CMK (cell line): ENCODE measurements at regions not wholly inside any gene's neighbourhood (a gene's known extent, or its start where the extent isn't known, plus 50 kb on each side); places are given as distances from the start of the nearest gene placed in this dataset.

Experiments
- DNase-seq: peaks from one replicate; pipeline ENCODE4 v3.0.0-alpha.2; 2010; ENCODE audit warnings: low read depth

DNA sequence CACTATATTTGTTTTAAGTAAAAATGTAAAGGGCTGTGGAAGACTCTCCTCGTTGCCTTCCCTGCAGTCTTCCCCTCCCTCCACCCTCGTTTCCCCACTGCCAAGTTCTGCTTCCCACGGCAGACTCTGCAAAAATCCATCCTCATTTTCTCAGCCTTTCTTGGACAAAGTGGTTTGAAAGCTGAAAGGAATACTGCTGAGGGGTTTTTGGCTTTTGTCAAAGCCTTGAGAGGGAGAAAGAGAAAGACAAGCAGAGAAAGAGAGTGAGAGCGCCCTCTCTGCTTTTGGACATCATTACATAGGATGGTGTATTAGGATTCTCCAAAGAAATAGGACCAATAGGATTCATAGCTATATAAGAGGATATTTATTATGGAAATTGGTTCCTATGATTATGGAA is 455.9 kb upstream of the SOX11 start:
- no peak for DNase-seq

DNA sequence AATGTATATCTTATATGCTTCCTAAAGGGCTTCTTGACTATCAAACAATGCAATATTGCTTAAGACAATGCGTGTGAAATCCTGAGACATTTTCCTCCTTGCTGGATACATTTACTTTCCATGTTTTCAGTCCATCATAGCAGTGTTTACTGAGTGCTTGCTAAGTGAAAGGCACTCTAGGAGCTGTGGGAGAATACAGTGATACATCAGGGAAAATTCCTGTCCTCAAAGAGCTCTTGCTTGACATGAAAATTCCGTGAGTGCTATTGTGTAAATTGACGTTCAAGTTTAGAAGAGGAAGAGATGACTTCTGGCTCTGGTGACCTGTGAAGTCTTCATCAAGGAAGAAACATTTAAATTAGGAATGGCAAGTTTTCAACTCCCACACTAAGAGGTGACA is 449.4 kb upstream of the SOX11 start:
- DNase-seq, result no peak

DNA sequence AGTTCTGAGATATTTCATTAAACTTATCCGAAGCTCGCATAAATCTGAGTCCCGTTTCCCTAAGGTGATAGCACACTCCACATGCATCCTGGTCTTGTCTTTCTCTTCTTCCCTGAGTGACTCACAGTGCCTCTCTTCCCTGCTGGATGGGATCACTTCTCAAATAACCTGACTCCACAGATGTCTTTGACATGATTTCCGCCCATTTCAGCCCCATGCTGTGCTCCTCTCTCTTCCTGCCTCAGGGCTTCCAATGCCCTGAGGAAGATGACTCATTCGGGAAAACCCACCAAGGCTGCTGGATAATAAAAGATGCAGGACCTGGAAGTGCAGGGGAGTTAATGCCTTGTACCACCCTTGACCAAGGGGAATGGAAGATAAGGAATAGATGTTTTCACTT is 441.7 kb upstream of the SOX11 start:
- no peak for DNase-seq

DNA sequence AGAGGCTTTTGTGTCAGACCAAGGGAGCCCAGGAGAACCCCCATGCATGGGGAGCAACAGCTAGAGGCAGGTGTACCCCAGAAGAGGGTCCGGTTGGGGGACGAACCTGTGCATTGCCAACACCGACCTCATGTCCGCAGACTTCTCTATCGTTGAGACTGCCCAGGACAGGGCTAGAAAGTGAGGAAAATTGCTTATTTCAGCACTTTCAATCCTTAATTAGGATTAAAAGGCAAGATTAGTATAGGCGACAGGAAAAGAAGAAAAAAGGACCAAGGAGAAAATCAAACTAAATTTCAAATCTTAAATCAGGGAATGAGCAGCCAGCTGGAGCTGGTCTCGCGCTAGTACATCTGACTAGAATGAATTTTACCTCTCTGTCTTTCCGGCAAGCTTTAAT is 438.9 kb upstream of the SOX11 start:
- no peak for DNase-seq

DNA sequence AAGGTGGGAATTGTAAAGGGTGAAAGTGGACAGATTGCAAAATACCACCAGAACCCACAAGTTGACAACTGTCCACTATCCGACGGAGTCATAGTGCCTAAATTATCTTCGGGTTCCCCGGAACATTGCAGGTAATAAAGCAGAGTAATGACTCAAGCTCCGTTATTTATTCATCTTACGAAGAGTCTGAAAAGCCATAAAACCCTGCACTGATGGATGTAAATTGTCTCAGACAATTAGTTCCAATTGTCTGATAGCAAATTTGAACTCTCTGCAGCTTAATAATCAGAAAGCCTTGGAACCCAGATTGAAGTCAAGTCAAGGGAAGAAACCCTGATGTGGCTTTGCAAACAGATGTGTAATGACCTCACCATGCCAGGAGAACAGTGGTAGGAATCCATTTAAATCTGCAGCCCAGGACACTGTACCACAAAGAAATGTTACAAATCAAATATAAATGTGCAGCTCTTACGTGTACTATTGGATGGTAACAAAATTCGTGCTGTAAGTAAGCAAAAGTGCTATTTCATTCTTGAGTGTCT is 437.3 kb upstream of the SOX11 start:
- no peak for DNase-seq

DNA sequence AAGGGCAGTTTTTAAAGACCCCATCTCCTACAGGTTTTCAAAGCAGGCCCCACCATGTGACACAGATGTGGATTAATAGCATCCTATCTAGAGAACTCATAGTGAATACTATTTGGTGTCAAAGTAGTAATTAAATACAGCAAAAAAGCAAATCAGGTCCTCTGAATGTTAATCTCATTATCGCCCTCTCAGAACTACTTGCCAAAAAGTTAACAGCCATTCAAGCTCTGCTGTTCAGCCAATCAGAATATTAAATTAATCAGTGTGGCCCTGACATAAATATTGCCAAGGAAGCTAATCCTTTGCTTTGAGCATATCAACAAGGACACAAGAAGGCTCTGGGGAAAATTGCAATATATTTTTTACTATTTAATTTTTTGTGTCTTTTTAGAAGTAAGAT is 428.9 kb upstream of the SOX11 start:
- DNase-seq, result no peak

DNA sequence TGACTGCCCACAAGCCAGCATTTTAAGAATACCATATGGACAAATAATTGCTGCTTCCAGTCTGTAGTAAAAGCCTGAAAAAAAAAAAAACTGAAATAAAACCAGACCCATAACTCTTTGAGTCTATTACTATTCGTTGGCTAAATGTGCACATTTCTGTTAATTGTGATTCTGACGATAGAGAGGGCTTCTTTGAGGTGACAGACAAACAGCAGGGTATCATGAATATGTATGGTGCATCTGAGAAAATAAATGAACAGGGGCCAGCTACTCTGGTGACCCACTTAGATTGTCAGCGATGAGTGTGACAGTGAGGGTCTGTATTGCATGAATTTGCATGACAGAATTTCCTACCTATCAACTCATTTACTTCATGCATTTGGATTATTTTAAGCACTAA is 427.8 kb upstream of the SOX11 start:
- no peak for DNase-seq

DNA sequence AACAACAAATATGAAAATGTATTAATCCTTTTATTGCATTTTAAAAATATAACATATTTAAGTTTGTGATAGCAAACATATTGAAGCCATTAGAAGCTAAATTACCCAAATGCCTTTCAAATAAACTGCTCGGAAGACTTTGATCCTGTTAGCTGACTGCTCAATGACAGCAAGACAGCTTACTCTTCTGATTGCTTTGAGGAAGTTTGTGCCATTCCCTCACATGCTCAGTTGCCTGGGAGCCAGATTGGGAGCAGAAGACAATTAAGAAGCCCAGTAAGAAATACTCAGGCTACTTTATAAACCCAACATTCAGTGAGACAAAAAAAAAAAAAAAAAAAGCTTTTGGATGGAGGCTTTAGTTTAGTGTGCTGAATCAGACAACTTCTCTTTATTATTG is 407.1 kb upstream of the SOX11 start:
- no peak for DNase-seq

DNA sequence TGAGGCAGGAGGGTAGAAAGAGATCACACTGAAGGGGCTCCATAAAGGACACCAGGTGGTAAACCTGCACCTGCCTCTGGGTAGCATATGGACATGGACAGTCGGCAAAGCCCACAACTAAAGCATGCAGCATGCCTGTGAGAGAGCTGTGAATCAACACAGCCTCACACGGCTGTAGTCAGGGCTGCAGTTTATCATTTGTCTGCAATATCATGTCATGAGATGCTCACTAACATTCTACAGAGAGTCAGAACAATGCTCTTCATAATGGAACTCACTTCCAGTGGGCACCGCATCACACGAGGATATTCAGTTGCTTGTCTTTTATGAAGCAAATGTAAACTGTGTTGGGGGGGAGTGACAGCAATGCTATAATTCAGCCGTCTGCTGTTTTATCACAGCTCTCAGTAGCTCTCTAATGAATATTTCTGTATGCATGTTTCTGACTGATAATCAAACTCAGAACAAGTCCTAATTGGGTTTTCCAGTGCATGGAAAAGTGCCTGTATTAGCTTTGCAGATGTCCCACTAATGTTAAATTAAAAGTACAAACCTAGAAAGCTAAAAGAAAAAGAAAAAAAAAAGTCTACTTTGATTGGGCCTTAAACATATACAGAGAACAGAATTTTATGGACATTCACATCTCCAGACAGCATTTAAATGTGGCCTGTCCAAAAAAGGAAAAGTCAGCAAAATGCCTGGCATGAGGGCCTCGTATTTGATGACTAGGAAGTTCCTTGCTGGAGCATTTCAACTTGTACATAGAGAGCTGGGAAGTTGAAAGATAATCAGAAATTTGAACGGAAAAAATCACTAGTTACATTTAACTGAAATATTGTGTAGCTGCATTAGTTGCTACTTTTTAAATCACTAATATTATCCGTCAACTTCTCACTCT is 406.1 kb upstream of the SOX11 start:
- DNase-seq, result no peak

DNA sequence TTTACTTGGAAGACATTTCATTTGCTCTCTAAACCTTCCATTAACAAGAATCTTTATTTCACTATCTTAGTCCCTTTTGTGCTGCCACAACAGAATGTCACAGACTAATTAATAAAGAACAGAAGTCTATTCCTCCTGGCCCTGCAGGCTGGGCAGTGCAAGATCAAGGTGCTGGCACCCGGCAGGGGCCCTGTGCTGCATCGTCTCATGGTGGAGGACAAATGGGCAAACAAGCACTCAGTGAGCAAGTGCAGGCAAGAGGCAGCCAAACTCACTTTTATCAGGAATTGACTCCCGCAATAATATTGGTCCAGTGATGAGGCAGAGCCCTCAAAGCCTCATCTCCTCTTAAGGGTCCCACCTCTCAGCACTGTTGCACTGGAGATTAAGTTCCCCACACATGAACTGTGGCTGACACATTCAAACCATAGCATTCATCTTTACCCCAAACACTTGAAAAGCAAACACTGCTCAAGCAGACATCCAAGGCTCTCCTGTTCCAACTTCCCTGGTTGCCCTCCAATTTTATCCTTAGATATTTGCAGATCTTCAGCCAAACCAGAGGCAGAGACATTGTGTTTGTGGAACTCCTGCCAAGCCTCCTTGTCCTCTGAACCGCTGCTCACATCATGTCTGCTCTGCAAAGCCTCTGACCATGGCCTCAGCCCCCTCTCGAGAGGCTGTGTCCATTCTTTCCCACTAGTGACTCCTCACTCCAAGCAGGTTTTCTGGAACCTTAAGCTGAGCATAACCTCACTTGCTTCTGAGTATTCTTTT is 404.4 kb upstream of the SOX11 start:
- no peak for DNase-seq

DNA sequence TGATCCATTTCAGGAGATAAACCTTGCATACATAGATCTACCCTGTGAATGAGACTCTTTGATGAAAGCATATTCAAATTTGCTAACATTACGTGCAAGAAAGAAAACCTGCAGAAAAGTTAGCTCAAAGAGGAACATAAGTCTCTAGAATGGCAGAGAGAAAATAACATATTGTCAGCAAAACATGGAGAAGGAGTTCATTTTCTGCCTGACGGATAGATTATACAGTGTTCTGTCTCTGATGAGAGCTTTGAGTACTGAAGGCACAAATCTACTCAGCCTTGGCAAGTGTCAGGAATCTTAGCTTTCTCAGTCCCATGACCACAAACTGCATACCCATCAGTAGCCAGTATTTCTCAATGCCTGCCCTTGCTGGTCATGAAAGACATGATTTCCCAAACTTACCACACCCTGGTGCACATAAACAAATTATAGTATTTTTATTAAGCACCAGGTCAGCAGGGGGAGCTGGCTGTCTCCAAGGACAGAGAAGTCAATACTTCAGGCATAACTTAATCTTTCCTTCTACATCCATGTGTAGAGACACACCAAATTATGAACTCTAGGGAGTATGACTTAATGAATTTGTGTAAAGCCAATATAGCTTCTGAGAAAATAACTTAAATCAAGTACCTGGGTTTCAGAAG is 401.2 kb upstream of the SOX11 start:
- DNase-seq, result no peak

DNA sequence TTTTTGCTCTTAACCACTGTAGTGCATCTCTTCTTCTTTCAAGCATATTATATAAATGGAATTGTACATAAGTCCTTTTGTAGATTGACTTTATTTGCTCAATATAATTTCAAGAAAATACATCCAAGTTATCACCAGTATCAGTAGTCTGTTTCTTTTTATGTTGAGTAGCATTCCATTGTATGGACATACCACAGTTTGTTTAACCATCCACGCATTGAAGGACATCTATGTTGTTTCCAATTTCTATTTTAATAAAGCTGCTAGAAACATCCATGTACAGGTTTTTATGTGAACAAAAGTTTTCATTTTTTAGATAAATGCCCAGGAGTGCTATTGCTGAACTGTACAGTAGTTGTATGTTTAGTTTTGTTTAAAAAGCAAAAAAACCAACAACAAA is 387.5 kb upstream of the SOX11 start:
- no peak for DNase-seq

DNA sequence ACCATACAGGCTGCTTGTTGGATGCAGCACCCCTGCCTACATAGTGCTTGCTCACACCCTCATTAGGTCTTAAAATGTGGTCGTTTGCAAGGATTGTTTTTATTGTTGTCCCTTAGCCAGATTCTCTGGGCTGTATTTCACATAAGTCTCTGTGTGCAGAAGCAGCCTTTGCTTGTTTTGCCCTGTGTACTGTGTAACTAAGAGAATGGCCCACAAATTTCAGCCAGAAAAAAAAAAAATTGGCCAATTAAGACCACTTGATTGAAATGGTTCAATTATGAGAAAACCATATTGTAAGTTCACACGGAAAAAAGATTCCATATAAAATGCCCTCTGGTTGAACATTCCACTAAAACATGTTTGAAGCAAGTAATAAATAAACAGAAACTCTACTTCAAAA is 377.1 kb upstream of the SOX11 start:
- no peak for DNase-seq

DNA sequence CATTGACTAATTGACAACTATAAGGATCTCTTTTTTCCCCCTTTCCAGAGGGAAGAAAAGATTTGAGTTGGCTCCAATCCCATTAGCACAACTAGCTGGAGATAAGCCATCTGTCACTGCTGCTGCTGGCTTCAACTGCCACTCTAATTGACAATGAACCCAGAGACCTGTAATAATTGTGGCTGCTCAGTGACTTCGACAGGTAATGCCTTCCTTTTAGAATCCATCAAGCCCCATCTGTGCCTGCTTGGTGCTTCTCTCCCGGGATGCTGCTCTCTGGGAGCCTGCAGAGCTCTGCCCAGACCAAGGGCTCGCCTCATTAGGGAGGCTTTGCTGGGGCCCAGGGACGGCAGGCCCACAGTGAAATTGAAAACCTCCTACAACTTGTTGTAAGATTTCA is 376.7 kb upstream of the SOX11 start:
- no peak for DNase-seq

DNA sequence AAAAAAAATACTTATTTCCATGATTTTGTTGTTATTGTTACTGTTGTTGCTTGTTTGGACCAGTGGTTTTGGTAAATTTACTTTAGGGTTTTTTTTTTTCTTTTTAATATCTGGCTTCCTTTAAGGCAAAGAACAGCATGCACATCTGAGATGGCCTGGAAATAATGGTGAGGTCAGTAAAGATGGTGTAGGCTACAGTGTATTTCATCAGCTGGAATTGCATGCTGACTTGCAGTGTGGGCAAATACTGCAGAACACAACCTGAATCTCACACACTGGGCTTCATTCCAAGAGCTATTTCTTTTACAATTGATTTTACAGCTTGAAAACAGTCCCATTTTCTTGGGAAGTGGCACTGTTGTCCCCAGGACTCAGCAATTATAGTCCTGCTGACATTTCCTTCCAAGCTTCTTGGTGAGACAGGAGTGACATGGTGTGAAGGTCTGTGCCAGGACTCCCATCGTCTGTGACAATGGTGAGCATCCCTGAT is 376.1 kb upstream of the SOX11 start:
- no peak for DNase-seq

DNA sequence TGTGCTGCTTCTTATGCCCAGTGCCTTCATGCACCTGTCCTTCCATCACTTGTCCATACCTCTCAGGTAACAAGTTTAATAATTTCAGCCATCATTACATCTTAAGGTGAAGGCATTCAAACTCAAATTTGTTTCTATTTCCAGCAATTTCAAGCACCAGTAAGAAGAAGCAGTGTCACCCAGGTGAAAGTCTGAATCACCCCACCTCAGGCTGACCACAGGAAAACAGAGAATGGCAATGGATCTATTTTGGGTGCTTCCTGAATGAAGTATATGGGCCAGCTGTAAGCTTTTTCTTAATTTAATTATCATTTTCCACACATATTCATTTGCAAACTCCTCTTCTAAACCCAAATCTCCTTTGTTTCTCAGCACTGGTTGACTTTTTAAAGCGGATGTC is 372.7 kb upstream of the SOX11 start:
- DNase-seq, result no peak

DNA sequence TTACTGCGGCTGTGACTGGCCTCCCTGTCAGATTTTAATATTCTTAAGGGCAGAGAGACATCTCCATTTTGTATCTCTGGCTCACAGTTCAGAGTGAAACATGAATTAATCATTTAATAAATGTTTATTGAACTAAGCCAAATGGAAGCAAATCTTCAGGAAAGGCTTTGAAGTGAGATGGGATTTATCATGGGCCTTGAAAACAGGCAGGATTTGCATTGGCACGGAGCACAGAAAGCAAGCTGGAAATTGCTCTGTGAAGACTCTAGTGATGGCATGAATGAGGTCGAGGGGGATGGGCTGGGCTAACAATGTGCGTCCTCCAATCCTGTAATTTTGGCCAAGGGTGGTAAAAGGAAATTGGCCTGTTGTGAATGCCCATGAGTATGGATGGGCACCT is 369.8 kb upstream of the SOX11 start:
- DNase-seq, result no peak

DNA sequence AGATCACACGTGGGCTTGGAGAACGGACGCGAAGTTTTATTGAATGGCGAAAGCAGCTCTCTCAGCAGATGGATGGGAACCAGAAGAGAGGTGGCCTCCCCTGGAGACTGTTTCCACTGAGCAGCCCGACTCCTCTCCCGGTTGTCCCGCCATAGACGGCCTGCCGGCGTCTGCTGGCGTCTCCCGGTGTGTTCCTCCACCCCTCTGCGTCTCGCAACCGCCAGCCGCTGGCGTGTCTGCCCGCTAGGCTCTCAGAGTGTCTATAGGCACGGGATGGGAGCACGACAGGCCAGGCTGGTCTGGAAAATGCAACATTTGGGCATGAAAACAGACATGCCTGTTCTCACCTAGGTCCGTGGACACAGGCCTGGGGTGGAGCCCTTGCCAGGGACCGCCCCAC is 366.7 kb upstream of the SOX11 start:
- no peak for DNase-seq

DNA sequence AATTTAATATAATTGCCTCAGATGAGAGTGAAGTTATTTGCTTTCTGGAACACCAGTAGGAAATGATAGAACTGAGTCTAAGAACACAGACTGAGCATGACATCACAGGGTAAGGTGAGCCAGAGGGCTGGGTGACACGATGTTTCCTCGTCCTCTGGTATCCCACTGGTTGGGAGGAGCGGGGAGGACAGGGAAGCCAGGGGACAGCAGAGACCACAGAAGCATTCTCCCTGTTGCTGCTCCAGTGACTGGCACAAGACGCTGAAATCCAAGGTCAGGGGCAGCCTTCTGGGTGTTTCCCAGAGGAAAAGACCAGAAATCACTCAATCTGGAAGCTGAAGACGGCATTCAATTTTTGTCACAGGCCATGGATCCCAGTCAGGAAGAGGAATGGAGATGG is 363.4 kb upstream of the SOX11 start:
- no peak for DNase-seq

DNA sequence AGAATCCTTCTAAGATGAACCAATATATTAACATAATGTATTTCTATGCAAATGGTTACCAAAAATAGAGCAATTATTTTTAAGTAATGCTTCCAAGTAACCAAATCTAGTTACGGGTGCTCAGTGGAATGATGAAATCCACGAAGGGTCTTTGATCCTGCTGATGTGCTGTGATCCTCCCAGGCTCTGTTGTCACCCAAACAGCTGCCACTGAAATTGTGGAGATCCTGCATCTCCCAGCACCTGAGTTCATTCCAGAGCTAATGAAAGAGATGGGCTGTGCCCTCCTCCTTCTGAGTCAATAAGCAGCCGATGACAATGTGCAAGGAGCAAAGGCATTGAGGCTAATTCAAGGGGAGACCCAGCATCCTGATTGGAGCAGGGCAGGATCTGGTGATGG is 362.4 kb upstream of the SOX11 start:
- no peak for DNase-seq

DNA sequence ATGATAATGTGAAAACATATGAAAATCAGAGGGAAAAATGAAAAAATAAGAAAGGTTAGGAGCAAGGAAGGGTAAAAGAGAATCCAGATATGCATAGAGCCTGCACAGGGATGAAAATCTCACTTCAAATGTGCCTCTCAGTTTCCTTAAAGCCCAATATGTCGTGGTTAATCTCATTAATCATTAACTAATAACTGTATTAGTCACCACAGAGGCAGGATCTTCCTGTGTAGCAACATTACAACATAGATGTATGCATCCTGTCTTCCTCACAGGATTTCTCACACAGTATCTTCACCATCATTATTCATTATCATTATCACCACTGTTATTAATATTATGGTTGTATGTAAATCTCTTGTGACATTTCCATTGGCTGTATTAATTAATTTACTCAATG is 361.2 kb upstream of the SOX11 start:
- DNase-seq, result no peak

DNA sequence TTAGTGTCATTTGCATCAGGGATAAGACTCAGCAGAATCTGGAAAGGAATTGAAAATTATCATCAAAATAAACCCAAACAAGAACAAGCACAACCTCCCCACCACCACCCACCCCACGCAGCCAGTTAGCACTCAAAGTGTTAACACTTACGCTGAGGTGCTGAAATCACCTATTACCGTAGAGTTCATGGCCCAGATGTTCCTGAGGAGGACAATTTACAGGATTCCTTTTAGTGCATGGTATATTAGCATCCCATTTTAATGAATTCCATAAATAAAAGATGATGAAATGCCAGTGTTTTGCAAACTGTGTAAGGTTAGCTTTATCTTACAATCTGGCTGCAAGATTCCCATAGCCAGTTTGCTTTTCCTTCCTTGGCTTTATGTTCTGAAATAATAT is 359.3 kb upstream of the SOX11 start:
- DNase-seq, result no peak

DNA sequence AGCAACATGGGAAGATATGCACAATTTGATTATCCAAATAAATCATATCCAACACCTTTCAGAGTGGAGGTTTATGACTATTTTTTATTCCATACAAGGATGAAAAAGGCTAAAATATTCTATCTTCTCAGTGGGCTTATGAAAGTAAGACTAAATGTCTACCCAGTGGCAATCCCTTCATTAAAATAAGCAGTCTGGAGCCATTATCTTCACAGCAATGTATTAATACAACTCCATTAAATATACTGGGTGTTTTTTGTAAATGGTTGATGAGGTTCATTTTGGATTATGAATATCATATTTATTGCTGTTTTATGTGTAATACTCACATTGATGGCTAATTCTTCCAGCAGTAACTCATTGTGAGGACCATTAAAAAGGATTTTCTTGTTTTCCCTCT is 352.7 kb upstream of the SOX11 start:
- DNase-seq, result no peak
